ENCODE measurements at regions not wholly inside any gene's neighbourhood (a gene's known extent, or its start where the extent isn't known, plus 50 kb on each side); places are given as distances from the start of the nearest gene placed in this dataset.
"Not testable (repeated sequence)": the region's sequence is repeated elsewhere in the genome, so short reads cannot be mapped to it uniquely, and the experiment has no call there.

DNA sequence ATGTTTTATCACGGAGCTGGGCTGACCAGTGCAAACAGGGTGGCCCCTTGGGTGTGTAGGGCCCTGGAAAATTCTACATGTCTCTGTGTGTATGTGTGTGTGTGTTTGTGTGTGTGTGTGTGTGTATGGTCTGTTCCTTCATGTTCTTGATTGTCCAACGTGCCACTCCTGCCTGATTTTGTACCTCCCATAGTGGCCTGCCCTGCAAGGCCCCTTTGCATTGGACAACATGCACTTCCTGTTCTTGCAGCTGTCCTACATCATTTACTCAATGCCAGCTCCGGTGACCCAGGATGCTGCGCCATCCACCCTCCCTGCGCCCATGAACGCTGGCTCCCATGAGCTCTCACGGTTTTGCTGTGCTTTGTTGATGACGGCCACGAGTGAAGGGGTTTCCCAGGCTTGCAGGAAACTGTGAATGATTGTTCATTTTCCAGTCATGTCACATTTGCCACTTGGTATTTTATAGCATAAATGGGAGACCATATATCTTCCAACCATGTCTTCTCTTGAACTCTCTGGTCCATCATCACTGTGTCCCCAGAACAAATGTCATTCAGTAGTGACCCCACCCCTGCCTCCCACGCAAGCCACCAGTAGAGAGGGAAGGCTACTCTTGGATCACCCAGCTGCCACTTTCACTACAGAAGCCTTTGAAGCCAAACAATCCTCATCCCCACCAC lies 69.7 kb upstream of the NCK2 start:
- Histone ChIP-seq H3K9me3 (ENCODE audit: control insufficient read depth, insufficient read depth, low read length) (no peaks in the 10 kb centered on the region), H3K36me3 (ENCODE audit: control insufficient read depth, insufficient read depth, low read length) (no peaks in the 10 kb centered on the region), H3K27me3 (ENCODE audit: control insufficient read depth, insufficient read depth, low read length) (peaks cover 2% of the 10 kb centered on the region), H3K4me3 (ENCODE audit: low read depth, low read length) (no peak overlapping the region), H3K9ac (ENCODE audit: low read depth, low read length) (no peak overlapping the region), H3K4me1 (ENCODE audit: control insufficient read depth, insufficient read depth, low read length) (no peaks in the 10 kb centered on the region)

DNA sequence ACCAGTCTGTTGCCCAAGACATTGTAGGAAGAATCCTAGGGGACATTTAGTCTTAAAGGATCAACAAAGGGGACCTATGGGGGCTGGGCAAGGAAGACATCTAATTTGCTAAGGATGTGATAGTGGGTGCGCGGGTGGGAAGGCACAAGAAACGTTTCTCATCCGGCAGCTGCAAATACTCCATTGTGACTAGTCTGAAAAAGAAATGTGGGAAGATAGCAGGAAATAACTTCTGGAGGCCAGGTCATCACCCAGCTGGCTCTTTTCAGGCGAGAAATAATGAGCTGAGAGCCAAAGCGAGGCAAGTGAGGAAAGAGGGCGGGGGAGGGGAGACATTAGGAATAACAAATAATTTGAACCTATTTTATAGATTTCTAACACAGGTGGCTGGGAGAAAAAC lies 70.3 kb upstream of the NCK2 start:
- no peaks in the 10 kb centered on the region for H3K9me3 ChIP-seq (ENCODE audit: control insufficient read depth, insufficient read depth, low read length)
- peaks cover 2% of the 10 kb centered on the region for H3K27me3 ChIP-seq (ENCODE audit: control insufficient read depth, insufficient read depth, low read length)
- no peak overlapping the region for H3K9ac ChIP-seq (ENCODE audit: low read depth, low read length)
- no peaks in the 10 kb centered on the region for H3K4me1 ChIP-seq (ENCODE audit: control insufficient read depth, insufficient read depth, low read length)
- no peaks in the 10 kb centered on the region for H3K36me3 ChIP-seq (ENCODE audit: control insufficient read depth, insufficient read depth, low read length)
- H3K4me3 ChIP-seq (ENCODE audit: low read depth, low read length): no peak overlapping the region

DNA sequence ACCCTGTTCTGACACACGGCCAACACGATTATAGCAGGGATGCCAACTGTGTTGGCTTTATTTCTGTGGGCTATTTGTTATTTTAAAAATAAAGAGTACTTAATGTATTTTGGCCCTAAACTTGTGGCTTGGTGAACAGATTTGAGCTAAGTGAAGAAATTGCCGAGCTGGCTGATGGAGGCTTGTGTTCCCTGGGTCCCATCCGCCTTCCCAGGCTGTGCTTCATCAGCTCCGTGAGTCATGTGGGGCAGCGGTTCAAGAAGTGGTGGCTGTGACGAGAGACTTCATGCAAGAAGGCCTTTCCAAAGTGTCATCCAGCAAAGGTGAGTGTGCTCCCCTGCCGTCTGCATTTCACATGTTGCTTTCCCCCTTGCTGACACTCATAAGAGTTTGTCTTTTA lies 73.6 kb upstream of the NCK2 start:
- Histone ChIP-seq H3K4me1 (ENCODE audit: control insufficient read depth, insufficient read depth, low read length) (no peaks in the 10 kb centered on the region), H3K4me3 (ENCODE audit: low read depth, low read length) (no peak overlapping the region), H3K36me3 (ENCODE audit: control insufficient read depth, insufficient read depth, low read length) (no peaks in the 10 kb centered on the region), H3K27me3 (ENCODE audit: control insufficient read depth, insufficient read depth, low read length) (peaks cover 2% of the 10 kb centered on the region), H3K9me3 (ENCODE audit: control insufficient read depth, insufficient read depth, low read length) (peaks cover under 1% of the 10 kb centered on the region), H3K9ac (ENCODE audit: low read depth, low read length) (no peak overlapping the region)

DNA sequence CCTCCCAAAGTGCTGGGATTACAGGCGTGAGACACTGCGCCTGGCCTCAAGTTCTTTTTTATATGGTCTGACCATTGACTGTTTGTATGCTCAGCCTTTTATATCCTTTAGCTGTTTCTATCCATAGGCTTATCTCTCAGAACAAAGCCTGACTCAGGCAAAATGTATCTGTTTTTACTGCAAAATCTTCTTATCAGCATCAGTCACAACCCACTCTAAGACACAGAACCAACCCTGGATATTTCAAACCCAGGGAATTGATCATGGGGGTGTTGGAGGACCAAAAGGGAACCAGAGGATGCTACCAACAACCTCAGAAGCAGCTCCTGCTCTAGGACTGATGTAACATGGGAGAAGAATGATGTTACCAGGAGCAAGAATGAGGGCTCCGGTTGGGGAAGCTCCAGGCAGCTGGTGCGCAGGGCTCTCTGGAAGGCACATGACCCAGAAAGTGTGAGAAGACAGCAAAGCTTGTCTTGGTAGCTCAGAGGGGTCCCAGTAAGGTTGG lies 75.3 kb upstream of the NCK2 start:
- Histone ChIP-seq H3K36me3 (ENCODE audit: control insufficient read depth, insufficient read depth, low read length) (no peaks in the 10 kb centered on the region), H3K4me1 (ENCODE audit: control insufficient read depth, insufficient read depth, low read length) (no peaks in the 10 kb centered on the region), H3K4me3 (ENCODE audit: low read depth, low read length) (no peak overlapping the region), H3K9me3 (ENCODE audit: control insufficient read depth, insufficient read depth, low read length) (peaks cover 9% of the 10 kb centered on the region), H3K9ac (ENCODE audit: low read depth, low read length) (no peak overlapping the region), H3K27me3 (ENCODE audit: control insufficient read depth, insufficient read depth, low read length) (no peaks in the 10 kb centered on the region)

DNA sequence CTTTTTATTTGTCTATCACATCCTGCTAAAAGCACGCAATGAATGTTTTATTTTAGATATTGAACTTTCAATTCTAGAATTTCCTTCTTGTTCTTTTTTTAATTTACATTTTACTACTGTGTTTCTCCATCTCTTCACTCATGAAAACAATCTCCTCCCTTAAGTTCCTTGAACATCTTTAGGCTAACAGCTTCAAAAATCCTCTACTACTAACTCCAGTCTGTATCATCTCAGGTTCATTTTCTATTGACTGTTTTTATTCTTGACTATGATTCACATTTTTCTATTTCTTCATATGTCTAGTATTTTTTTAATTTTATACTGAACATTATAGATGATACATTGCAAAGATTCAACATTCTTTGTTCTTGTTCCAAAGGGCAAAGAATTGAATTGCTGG lies 79.2 kb upstream of the NCK2 start:
- Histone ChIP-seq H3K36me3 (ENCODE audit: control insufficient read depth, insufficient read depth, low read length) (no peaks in the 10 kb centered on the region), H3K9me3 (ENCODE audit: control insufficient read depth, insufficient read depth, low read length) (peaks cover 9% of the 10 kb centered on the region), H3K4me3 (ENCODE audit: low read depth, low read length) (no peak overlapping the region), H3K27me3 (ENCODE audit: control insufficient read depth, insufficient read depth, low read length) (no peaks in the 10 kb centered on the region), H3K4me1 (ENCODE audit: control insufficient read depth, insufficient read depth, low read length) (no peaks in the 10 kb centered on the region), H3K9ac (ENCODE audit: low read depth, low read length) (no peak overlapping the region)

DNA sequence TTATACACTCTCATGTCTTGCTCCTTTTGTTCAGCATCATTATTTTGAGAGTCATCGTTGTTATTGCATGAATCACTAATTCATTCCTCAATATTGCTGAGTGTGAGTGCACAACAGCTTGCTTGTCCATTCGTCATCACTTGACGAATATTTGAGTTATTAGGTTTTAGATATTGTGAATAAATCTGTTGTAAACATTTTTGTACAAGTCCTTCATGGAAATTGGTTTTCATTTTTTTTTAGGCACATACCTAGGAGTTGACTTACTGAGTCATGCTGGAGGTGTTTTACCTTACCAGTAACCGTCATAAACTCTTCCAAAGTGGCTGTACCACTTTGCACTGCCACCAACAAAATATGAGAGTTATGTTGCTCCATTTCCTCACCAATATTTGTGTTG lies 84.2 kb upstream of the NCK2 start:
- Histone ChIP-seq H3K9ac (ENCODE audit: low read depth, low read length) (no peak overlapping the region), H3K27me3 (ENCODE audit: control insufficient read depth, insufficient read depth, low read length) (no peaks in the 10 kb centered on the region), H3K9me3 (ENCODE audit: control insufficient read depth, insufficient read depth, low read length) (peaks cover 5% of the 10 kb centered on the region), H3K36me3 (ENCODE audit: control insufficient read depth, insufficient read depth, low read length) (no peaks in the 10 kb centered on the region), H3K4me1 (ENCODE audit: control insufficient read depth, insufficient read depth, low read length) (no peaks in the 10 kb centered on the region), H3K4me3 (ENCODE audit: low read depth, low read length) (no peak overlapping the region)

DNA sequence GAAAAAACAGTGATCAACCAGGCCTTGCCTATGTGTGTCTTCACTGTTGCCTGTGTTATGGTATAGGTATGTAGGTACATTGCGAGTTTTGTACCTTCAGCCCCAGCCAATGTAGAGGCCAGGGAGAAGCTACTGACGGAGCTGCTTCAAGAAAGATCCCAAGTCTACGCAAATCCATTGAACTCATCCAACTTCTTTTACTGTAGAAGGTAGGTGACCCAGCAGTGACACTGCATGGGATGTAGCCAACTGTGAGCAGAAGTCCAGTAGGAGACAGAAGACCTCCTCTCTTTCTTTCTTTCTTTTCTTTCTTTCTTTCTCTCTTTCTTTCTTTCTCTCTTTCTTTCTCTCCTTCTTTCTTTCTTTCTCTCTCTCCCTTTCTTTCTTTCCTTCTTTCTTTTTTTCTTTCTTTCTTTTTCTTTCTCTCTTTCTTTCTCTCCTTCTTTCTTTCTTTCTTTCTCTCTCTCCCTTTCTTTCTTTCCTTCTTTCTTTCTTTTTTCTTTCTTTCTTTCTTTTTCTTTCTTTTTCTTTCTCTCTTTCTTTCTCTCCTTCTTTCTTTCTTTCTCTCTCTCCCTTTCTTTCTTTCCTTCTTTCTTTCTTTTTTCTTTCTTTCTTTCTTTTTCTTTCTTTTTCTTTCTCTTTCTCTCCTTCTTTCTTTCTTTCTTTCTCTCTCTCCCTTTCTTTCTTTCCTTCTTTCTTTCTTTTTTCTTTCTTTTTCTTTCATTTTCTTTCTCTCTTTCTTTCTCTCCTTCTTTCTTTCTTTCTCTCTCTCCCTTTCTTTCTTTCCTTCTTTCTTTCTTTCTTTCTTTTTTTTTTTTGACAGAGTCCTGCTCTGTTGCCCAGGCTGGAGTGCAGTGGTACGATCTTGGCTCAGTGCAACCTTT lies 88.7 kb upstream of the NCK2 start:
- H3K4me3 ChIP-seq (ENCODE audit: low read depth, low read length); H3K27me3 ChIP-seq (ENCODE audit: control insufficient read depth, insufficient read depth, low read length); H3K4me1 ChIP-seq (ENCODE audit: control insufficient read depth, insufficient read depth, low read length); H3K9ac ChIP-seq (ENCODE audit: low read depth, low read length); H3K9me3 ChIP-seq (ENCODE audit: control insufficient read depth, insufficient read depth, low read length); H3K36me3 ChIP-seq (ENCODE audit: control insufficient read depth, insufficient read depth, low read length): not testable (repeated sequence)

DNA sequence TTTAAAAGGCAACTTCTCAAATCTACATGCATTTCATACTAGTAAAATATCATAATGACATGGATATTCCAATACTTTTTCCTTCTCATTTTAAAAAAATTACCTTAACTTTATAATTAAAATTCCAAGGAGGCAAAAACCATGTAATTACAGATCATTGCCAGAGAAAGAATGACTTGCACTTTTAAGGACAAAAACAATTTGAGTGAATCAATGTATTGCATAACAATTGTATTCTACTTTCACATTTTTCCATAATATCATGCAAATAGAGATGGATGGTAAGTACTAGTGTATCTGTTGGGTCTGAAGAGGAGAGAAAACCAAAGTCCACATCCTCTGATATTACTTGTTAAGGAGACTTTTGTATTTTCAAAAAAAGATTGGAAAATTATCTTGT lies 89.5 kb upstream of the NCK2 start:
- no peak overlapping the region for H3K9ac ChIP-seq (ENCODE audit: low read depth, low read length)
- H3K4me3 ChIP-seq (ENCODE audit: low read depth, low read length): no peak overlapping the region
- no peaks in the 10 kb centered on the region for H3K9me3 ChIP-seq (ENCODE audit: control insufficient read depth, insufficient read depth, low read length)
- peaks cover 5% of the 10 kb centered on the region for H3K4me1 ChIP-seq (ENCODE audit: control insufficient read depth, insufficient read depth, low read length)
- H3K36me3 ChIP-seq (ENCODE audit: control insufficient read depth, insufficient read depth, low read length): no peaks in the 10 kb centered on the region
- no peaks in the 10 kb centered on the region for H3K27me3 ChIP-seq (ENCODE audit: control insufficient read depth, insufficient read depth, low read length)

DNA sequence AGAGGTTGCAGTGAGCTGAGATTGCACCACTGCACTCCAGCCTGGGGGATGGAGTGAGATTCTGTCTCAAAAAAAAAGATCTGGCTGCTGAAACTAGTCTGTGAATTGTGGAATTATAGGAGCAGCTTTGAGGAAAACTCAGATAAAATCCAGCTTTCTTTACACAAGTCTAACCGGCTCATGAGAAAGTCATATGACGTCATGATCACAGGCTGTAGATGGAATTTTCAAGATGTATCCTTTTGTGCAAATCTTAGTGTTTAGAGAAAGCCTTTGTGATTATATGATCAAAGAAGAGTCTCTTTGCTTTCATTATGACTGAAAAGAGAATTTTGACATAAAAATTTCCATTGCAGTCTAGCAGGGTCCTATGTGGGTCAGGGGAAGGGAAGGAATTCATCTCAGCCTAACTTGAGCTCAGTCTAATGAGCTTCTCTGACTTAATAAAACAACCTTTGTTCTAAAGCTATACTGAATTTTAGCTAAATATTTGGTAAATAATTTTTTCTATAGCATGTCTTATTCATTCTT lies 90.2 kb upstream of the NCK2 start:
- no peaks in the 10 kb centered on the region for H3K36me3 ChIP-seq (ENCODE audit: control insufficient read depth, insufficient read depth, low read length)
- peaks cover 5% of the 10 kb centered on the region for H3K4me1 ChIP-seq (ENCODE audit: control insufficient read depth, insufficient read depth, low read length)
- no peaks in the 10 kb centered on the region for H3K9me3 ChIP-seq (ENCODE audit: control insufficient read depth, insufficient read depth, low read length)
- H3K9ac ChIP-seq (ENCODE audit: low read depth, low read length): no peak overlapping the region
- no peaks in the 10 kb centered on the region for H3K27me3 ChIP-seq (ENCODE audit: control insufficient read depth, insufficient read depth, low read length)
- H3K4me3 ChIP-seq (ENCODE audit: low read depth, low read length): no peak overlapping the region

DNA sequence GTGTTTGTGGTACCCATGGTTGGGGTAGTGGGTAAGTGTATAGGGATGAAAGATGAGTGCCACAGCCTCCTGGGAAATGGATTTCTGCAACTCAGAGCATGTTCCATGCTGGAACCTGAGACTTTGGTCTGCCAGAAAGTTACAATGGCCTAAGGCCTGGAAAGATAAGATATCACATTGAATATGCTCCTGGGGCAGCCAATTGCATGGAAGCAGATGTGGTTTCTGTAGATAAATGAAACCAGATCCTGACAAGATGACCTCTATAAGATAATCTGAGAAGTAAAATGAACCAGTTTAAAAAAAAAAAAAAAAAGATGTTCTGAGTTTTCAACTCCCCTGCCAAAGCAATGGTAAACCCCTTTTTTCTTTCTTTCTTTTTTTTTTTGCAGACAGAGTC lies 91.4 kb upstream of the NCK2 start:
- Histone ChIP-seq H3K4me1 (ENCODE audit: control insufficient read depth, insufficient read depth, low read length) (peaks cover 5% of the 10 kb centered on the region), H3K36me3 (ENCODE audit: control insufficient read depth, insufficient read depth, low read length) (no peaks in the 10 kb centered on the region), H3K9me3 (ENCODE audit: control insufficient read depth, insufficient read depth, low read length) (no peaks in the 10 kb centered on the region), H3K27me3 (ENCODE audit: control insufficient read depth, insufficient read depth, low read length) (no peaks in the 10 kb centered on the region), H3K9ac (ENCODE audit: low read depth, low read length) (no peak overlapping the region), H3K4me3 (ENCODE audit: low read depth, low read length) (no peak overlapping the region)

DNA sequence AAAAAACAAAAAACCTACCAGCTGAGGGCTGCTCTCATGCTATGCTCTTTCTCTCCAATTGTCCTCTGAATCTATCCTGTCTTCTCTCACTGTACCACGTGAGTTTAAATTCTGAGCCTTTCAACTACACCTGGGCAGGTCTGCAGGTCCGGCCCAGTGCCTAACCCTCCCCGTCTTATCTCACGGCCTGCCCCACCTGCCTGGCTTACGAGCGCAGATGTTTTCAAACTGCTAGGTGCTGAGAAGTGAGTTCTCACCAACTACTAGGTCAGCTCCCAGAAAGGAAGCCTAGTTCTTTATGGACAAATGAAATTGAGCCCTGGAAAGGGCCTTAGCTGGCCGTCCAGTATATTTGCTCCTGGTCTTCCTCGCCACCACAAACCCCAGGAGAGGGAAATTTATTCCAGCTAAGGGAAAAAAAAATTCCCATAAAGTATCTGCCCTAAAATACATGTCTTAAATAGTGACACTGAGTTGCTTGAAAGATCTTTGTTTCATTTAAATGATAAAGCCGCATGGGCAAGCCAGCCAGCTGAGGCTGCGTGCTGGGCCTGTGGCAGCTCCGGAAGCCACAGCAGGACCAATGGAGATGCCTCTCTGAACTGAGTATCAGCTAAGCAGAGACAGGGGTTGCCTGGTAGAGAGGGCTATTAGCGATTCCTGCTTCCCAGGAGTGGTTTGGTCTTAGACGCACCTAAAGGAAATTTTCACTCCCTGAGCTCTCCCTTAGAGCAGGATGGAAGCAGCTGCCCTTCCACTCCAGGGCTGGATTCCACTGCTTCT lies 92.5 kb upstream of the NCK2 start:
- Histone ChIP-seq H3K27me3 (ENCODE audit: control insufficient read depth, insufficient read depth, low read length) (no peaks in the 10 kb centered on the region), H3K4me1 (ENCODE audit: control insufficient read depth, insufficient read depth, low read length) (peaks cover 5% of the 10 kb centered on the region), H3K4me3 (ENCODE audit: low read depth, low read length) (no peak overlapping the region)

More for the DNA sequence above, 92.5 kb upstream of the NCK2 start:
- H3K9ac ChIP-seq (ENCODE audit: low read depth, low read length): peak overlapping the region; percentile 47
- H3K36me3 ChIP-seq (ENCODE audit: control insufficient read depth, insufficient read depth, low read length): no peaks in the 10 kb centered on the region
- no peaks in the 10 kb centered on the region for H3K9me3 ChIP-seq (ENCODE audit: control insufficient read depth, insufficient read depth, low read length)

Measured in iPS-15b (cell line).